Right cardiac atrium (tissue), 5 donors: ENCODE measurements at regions not wholly inside any gene's neighbourhood (a gene's known extent, or its start where the extent isn't known, plus 50 kb on each side); places are given as distances from the start of the nearest gene placed in this dataset.
"Not testable (repeated sequence)": the region's sequence is repeated elsewhere in the genome, so short reads cannot be mapped to it uniquely, and the experiment has no call there.

ENCODE experiments used
- ATAC-seq, 2 donors: fragments of 200-7000 bp; cut with Tn5 transposase; one replicate each; pipeline versions ENCODE4 v1.8.0 to v1.9.1; 2020; ENCODE audit warnings: moderate library complexity in 2 of 2, mild to moderate bottlenecking in 1 of 2
- DNase-seq, 3 donors: peaks; one replicate each; pipeline ENCODE4 v3.0.0-alpha.2; 2020
- H3K27ac ChIP-seq: one replicate; pipeline ENCODE4 v1.5.1; 2013; ENCODE audit warnings: mild to moderate bottlenecking, low read length, control low read depth, moderate library complexity
- H3K27me3 ChIP-seq: one replicate; pipeline ENCODE4 v1.6.1; 2013; ENCODE audit not compliant: control insufficient read depth, insufficient read depth
- H3K4me1 ChIP-seq: one replicate; pipeline ENCODE4 v1.6.1; 2013; ENCODE audit warnings: low read length; ENCODE audit not compliant: control insufficient read depth, insufficient read depth
- H3K4me3 ChIP-seq: one replicate; pipeline ENCODE4 v1.5.1; 2013; ENCODE audit warnings: low read length, control low read depth
- H3K9me3 ChIP-seq: one replicate; pipeline ENCODE4 v1.6.1; 2013; ENCODE audit warnings: low read length; ENCODE audit not compliant: control insufficient read depth
- WGBS: extraction: QIAGEN DNeasy Blood & Tissue Kit; methylation state at CpG from one replicate; pipeline ENCODE4 v1.1.7; 2013; 5-methylcytosine and 5-hydroxymethylcytosine counted together
- intact Hi-C, 4 donors: fragments of 100-400 bp; cut with DNase I; formaldehyde crosslinking; loops; one replicate each; pipeline versions ENCODE4 v1.11.0 to v1.14.0; 2022 to 2023
- donor health status: healthy with polysubstance abuse.
- donor health status: DM: no; HTN: yes; CAD: no.
- donor health status: DM: no; HTN: no; CAD: no.
- donor health status: DM: no; HTN: yes; CAD: no; lungs with severe emphysema.
- donor health status: DM: yes; HTN: yes; CAD: no.

DNA sequence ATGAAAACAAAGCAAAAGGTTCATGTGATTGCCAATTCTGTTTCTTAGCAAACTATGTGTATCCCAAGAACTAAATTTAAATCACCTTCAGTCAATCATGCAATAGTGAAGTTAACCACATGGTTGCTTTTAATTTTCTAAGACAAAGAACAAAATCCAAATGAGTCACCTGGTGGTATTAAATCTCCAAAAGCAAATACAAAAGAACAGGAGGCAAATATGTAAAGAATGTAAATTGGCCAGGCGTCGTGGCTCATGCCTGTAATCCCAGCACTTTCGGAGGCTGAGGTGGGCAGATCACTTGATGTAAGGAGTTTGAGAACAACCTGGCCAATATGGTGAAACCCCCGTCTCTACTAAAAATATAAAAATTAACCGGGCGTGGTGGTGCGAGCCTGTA lies 54.2 kb upstream of the PIK3R4 start:
- Histone ChIP-seq H3K4me1 (no peaks in the 10 kb centered on the region), H3K4me3 (no peak overlapping the region), H3K27ac (no peak overlapping the region), H3K9me3 (no peaks in the 10 kb centered on the region), H3K27me3 (no peaks in the 10 kb centered on the region)
- no peak for ATAC-seq
- 88% methylated on average over 7 of the region's 7 CpGs for WGBS
- intact Hi-C loops = no loop called here
- DNase-seq = no peak

DNA sequence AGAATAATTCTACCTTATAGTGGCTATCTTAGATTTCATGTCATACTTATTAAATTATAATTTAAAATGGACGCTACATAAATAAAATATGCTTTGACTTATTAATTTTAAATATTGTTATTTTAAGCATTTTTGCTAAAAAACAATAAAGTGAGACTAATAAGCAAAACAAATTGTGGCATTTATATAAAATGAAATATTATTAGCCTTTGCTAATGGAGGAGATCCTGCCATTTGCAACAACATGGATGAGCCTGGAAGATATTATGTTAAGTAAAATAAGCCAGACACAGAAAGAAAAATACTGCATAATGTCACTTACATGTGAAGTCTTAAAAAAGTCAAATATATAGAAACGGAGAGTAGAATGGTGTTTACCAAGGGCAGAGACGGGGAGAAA lies 54.8 kb upstream of the PIK3R4 start:
- Histone ChIP-seq H3K27ac (no peak overlapping the region), H3K4me1 (no peaks in the 10 kb centered on the region), H3K27me3 (no peaks in the 10 kb centered on the region), H3K9me3 (no peaks in the 10 kb centered on the region), H3K4me3 (no peak overlapping the region)
- intact Hi-C loops = no loop called here
- ATAC-seq (no peak), DNase-seq (no peak)
- 91% methylated on average over 3 of the region's 3 CpGs for WGBS

DNA sequence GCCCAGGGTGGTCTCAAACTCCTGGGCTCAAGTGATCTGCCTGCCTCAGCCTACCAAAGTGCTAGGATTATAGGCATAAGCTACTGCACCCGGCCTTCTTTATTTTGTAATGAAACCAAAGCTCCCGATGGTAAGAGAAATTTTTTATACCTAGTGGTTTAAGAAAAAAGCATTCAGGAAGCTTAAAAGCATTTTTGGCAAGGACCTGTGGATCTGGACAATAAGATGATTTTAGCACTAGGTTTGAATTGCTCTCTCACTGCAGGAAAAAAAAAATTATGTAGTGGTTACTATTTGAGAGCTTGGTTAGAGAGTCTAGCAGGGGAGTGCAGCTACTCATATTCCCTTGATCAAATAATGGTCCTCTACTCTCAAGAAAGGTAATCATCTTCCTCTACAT lies 64.9 kb upstream of the PIK3R4 start:
- ATAC-seq (no peak), DNase-seq (no peak)
- 76% methylated on average over 2 of the region's 2 CpGs for WGBS
- Histone ChIP-seq H3K4me1 (no peaks in the 10 kb centered on the region), H3K27ac (no peak overlapping the region), H3K27me3 (no peaks in the 10 kb centered on the region), H3K9me3 (no peaks in the 10 kb centered on the region), H3K4me3 (no peak overlapping the region)
- intact Hi-C loops = no loop called here

DNA sequence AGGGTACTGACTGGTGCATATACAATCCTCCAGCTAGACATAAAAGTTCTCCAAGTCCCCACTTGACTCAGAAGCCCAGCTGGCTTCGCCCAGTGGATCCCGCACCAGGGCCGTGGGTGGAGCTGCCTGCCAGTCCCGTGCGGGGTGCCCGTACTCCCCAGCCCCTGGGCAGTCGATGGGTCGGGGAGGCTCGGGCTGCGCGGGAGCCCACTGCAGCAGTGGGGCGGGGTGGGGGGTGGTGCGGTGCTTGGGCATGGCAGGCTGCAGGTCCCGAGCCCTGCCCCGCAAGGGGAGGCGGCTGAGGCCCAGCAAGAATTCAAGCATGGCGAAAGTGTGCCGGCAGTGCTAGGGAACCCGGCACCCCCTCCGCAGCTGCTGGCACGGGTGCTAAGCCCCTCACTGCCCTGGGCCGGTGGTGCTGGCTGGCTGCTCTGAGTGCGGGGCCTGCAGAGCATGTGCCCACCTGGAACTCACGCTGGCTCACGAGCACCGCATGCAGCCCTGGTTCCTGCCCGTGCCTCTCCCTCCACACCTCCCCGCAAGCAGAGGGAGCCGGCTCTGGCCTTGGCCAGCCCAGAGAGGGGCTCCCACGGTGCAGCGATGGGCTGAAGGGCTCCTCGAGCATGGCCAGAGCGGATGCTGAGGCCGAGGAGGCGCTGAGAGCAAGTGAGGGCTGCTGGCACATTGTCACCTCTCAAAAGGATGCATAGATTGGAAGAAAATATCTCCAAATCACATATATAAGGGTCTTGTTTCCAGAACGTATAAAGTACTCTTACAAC lies 68.3 kb upstream of the PIK3R4 start:
- H3K27me3 ChIP-seq = no peaks in the 10 kb centered on the region
- DNase-seq (peak in 2 of 3 donors; percentile 45 to 47), ATAC-seq (no peak)
- H3K4me3 ChIP-seq = no peak overlapping the region
- 92% methylated on average over 36 of the region's 36 CpGs for WGBS
- intact Hi-C loops = no loop called here
- no peaks in the 10 kb centered on the region for H3K9me3 ChIP-seq
- no peak overlapping the region for H3K27ac ChIP-seq
- no peaks in the 10 kb centered on the region for H3K4me1 ChIP-seq

DNA sequence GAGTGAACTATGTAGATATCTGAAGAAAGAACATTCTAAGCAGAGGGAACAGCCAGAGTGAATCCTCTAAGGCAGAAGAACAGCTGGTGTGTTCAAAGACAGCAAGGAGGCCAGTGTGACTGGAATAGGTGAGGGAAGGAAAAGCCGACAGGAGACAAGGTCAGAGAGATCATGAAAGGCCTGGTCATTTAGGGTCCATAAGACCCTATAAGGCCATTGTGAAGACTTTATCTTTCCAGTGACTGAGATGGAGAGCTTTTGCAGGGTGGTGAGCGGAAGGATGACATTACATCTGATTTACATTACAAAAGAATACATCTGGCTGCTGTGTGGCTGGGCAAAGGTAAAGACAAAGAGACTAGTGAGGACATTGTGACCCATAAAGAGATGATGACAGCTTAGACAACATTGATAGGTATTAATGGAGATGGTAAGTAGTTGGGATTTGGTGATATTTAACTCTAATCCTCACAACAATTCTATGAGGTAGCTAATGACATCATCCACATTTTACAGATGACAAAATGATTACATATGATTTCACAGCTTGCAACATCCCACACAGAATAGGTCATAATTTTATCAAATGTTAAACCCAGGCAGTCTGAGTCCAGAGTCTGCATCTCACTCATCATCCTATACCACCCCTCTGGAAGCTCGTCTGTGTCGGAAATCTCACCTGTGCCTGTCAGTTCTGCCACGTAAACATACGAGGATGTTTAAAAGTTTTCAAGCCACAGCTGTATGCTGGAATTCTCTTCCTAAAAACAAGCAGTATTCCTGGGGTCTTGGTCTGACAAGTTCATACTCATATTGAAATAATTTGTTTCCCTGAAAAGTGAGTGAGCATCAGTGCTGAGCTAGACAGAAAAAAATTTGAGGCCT lies 70.2 kb upstream of the PIK3R4 start:
- Histone ChIP-seq H3K27ac (no peak overlapping the region), H3K27me3 (no peaks in the 10 kb centered on the region), H3K4me1 (no peaks in the 10 kb centered on the region), H3K4me3 (no peak overlapping the region), H3K9me3 (no peaks in the 10 kb centered on the region)
- no peak for ATAC-seq
- intact Hi-C loops = no loop called here
- DNase-seq = no peak
- 84% methylated on average over 6 of the region's 6 CpGs for WGBS

DNA sequence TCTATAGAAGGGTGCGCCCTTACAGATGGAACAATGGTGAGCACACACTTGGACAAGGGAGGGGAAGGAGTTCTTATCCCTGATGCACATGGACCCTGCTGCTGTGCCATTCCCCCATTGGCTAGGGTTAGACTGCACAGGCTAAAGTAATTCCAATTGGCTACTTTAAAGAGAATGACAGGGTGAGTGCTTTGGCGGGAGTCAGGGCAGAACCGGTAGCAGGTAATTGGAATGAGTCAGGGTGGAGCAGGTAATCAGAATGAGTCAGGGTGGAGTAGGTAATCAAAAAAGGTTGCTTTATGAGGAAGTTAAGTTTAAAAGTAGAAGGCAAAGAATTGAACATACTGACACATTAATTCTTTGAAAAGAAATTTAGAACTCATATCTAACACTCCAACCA lies 71.4 kb upstream of the PIK3R4 start:
- WGBS = 94% methylated on average over 3 of the region's 3 CpGs
- ATAC-seq, H3K27me3 ChIP-seq, H3K27ac ChIP-seq, intact Hi-C loops, H3K9me3 ChIP-seq, H3K4me1 ChIP-seq, H3K4me3 ChIP-seq, DNase-seq: not testable (repeated sequence)

DNA sequence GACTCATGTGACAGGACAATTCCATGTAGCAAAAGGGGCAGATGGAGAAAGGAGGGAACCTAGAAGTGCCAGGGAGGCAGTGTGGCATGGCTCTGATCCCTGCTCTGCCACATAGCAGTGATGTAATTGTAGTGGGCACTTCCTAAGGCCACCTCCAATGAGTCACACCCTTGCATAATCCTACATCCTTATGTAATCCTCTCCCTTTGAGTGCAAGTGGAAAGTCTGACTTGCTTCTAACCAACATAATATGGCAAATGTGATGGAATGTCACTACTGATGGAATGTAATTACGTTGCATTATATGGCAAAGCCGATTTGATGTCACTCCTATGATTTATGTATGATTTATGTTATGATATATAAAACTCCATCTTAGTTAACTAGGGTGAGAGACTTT lies 72.9 kb upstream of the ATP2C1 start:
- Histone ChIP-seq H3K27ac (no peak overlapping the region), H3K4me3 (no peak overlapping the region), H3K4me1 (no peaks in the 10 kb centered on the region), H3K9me3 (no peaks in the 10 kb centered on the region), H3K27me3 (no peaks in the 10 kb centered on the region)
- 69% methylated on average over 2 of the region's 2 CpGs for WGBS
- DNase-seq (no peak), ATAC-seq (peak; percentile 47 to 60)
- intact Hi-C loops = no loop called here

DNA sequence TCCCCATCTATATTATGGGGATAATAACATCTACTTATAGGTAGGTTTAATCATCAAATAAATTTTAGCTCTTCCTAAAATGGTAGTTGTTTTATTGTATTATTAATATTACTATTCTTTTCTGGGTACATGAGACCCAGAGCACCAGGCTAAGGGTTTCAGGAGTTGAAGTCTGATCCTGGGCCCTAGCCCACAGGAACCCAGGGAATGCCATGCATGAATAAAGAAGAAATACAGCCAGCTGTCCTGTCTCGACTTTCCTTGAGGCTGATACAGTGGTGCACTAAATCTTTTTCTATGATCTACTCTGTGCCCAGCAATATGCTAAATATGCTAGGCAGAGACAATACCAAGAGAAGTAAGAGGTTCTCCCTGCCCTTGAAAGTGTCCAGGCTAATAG lies 72.1 kb upstream of the ATP2C1 start:
- WGBS = 86% methylated on average over 1 of the region's 1 CpG
- no peaks in the 10 kb centered on the region for H3K4me1 ChIP-seq
- no peak overlapping the region for H3K4me3 ChIP-seq
- no peaks in the 10 kb centered on the region for H3K9me3 ChIP-seq
- ATAC-seq (no peak), DNase-seq (no peak)
- no peak overlapping the region for H3K27ac ChIP-seq
- no peaks in the 10 kb centered on the region for H3K27me3 ChIP-seq
- intact Hi-C loops = no loop called here

DNA sequence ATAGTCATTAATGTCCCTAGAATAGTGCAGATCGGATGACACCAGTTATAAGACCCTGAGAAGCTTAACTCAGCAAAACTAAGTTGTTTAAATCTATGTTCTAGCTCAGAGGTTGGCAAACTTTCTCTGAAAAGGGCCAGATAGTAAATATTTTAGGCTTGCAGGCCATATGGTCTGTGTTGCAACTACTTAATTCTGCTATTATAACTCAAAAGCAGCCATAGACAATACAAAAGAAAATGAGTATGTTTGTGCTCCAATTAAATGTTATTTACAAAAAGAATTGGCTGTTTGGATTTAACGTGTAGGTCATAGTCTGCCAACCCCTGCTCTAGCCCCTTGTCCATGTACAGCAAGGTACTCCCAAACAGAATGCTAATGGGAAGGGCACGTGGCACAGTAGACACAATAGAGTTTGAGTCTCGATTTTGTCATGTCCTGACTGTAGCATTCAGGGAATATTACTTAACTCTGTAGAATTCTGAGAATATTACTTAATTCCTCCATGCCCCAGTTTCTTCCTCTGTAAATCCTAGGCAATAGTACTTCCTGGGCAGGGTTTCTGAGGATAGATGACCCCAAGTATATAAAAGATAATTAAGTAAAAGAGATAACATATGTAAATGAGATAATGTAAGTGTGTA lies 70.5 kb upstream of the ATP2C1 start:
- H3K4me1 ChIP-seq = no peaks in the 10 kb centered on the region
- H3K27ac ChIP-seq = no peak overlapping the region
- H3K4me3 ChIP-seq = no peak overlapping the region
- ATAC-seq (no peak), DNase-seq (no peak)
- 69% methylated on average over 4 of the region's 4 CpGs for whole genome bisulfite sequencing
- H3K9me3 ChIP-seq = peaks cover 2% of the 10 kb centered on the region
- no peaks in the 10 kb centered on the region for H3K27me3 ChIP-seq
- intact Hi-C loops = no loop called here

DNA sequence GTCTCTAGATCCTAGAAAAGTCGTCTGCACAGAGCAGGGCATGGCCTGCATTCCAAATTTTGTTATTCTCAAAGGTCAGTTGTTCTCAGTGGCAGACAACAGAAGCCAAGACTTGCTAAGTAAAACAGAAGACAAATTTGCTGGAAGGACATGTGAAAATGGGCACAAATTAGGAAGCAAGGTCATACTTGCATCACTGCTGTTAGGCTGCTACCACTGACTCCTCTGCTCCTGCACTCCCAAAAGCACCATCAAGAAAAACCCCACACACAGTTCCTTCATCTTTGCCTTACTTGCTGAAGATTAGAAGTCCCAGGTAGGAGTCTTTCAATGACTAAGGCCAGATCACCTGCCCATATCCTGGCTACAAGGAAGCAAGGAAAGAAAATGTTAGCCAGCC lies 69.9 kb upstream of the ATP2C1 start:
- DNase-seq (no peak), ATAC-seq (no peak)
- WGBS = 47% methylated on average over 1 of the region's 1 CpG
- Histone ChIP-seq H3K9me3 (peaks cover 2% of the 10 kb centered on the region), H3K4me3 (no peak overlapping the region), H3K4me1 (no peaks in the 10 kb centered on the region), H3K27ac (no peak overlapping the region), H3K27me3 (no peaks in the 10 kb centered on the region)
- intact Hi-C loops = no loop called here

DNA sequence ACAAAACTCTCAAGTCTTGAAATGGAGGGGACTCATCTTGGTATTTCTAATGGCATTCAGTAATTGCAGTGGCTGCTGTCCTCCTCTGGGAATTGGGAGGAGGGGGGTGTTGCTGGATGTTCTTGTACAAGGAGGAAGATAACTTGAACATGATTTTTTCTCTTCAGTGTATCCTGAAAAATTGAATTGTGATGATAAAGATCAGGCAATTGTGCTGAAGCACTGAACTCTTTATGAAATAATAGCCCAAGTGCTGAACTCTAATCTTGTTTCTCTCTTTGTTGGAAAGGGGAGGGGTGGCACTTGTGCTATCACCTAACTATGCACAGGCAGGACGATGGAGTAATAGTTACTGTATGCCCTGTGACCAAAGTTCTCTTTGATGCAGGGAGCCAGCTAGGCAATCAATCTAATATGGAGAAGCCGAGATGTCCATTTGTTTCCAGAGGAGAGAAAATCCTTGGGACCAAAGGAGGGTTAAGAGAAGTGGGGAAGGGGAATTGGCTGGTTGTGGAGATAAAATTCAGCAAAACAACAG lies 68.1 kb upstream of the ATP2C1 start:
- intact Hi-C loops = no loop called here
- ATAC-seq = no peak
- Histone ChIP-seq H3K4me3 (no peak overlapping the region), H3K27me3 (no peaks in the 10 kb centered on the region), H3K27ac (no peak overlapping the region), H3K9me3 (peaks cover 2% of the 10 kb centered on the region), H3K4me1 (no peaks in the 10 kb centered on the region)
- 56% methylated on average over 2 of the region's 2 CpGs for WGBS
- DNase-seq = no peak
